GM12878 (cell line): ENCODE measurements at regions not wholly inside any gene's neighbourhood (a gene's known extent, or its start where the extent isn't known, plus 50 kb on each side); places are given as distances from the start of the nearest gene placed in this dataset.

Experiments
- ATAC-seq: fragments of 200-7000 bp; cut with Tn5 transposase; 3 replicates; pipeline ENCODE4 v1.9.1; 2020; ENCODE audit warnings: mild to moderate bottlenecking, moderate library complexity
- BruUV-seq: library from RNA; stranded (reverse); fragments of 400-500 nt; replicated peaks from 2 replicates; lab custom pipeline; 2021; lab: Mats Ljungman, UMichigan
- CTCF ChIA-PET: fragments of 300-600 bp; sonication (Branson Sonifier 250); formaldehyde crosslinking; extraction: SDS; loops from one replicate; lab custom pipeline; 2021; ENCODE audit warnings: inconsistent platforms; lab: Yijun Ruan, JAX
- POLR2A ChIA-PET: fragments of 350-600 bp; formaldehyde crosslinking; extraction: SDS; loops from one replicate; lab custom pipeline; 2021; ENCODE audit warnings: inconsistent platforms; lab: Charles Lee
- RAD21 ChIA-PET: fragments of 300-600 bp; sonication (Branson Sonifier 250); formaldehyde crosslinking; loops from one replicate; lab custom pipeline; 2023; ENCODE audit warnings: antibody characterized with exemption; ENCODE audit not compliant: unreplicated experiment; lab: Charles Lee
- SMC1A ChIA-PET: fragments of 300-600 bp; sonication (Branson Sonifier 250); formaldehyde crosslinking; loops from one replicate; lab custom pipeline; 2023; ENCODE audit not compliant: unreplicated experiment, uncharacterized antibody; lab: Charles Lee
- DNase-seq: peaks from one replicate; pipeline ENCODE4 v3.0.0-alpha.2; 2011; ENCODE audit warnings: low read depth, low spot score
- FAIRE-seq: peaks from 3 replicates; lab custom pipeline; 2011; peaks lifted over from hg19 to GRCh38; lab: Jason Lieb, UNC
- H2AFZ ChIP-seq: 2 replicates; pipeline ENCODE4 v1.6.0; 2011; ENCODE audit warnings: low read depth, low read length, control low read depth; ENCODE audit not compliant: control insufficient read depth
- H3K27ac ChIP-seq: 2 replicates; pipeline ENCODE4 v1.5.1; 2011; ENCODE audit warnings: control low read depth; ENCODE audit not compliant: control insufficient read depth, insufficient read depth
- H3K27me3 ChIP-seq, 2 experiments: replicated peaks in 1 of 2; 2 replicates each; pipeline versions ENCODE4 v1.6.0 to v1.6.1; 2011; ENCODE audit warnings: low read length in 1 of 2; ENCODE audit not compliant: control insufficient read depth in 2 of 2, insufficient read depth in 2 of 2
- H3K36me3 ChIP-seq, 2 experiments: 2 replicates each; pipeline ENCODE4 v1.5.1; 2011; ENCODE audit warnings: low read length in 1 of 2; ENCODE audit not compliant: control insufficient read depth in 2 of 2, insufficient read depth in 2 of 2
- H3K4me1 ChIP-seq: 2 replicates; pipeline ENCODE4 v1.6.1; 2011; ENCODE audit warnings: mild to moderate bottlenecking, low read length, moderate library complexity, mixed read lengths; ENCODE audit not compliant: control insufficient read depth, insufficient read depth
- H3K4me2 ChIP-seq: 2 replicates; pipeline ENCODE4 v1.6.0; 2011; ENCODE audit warnings: control low read depth; ENCODE audit not compliant: control insufficient read depth, insufficient read depth
- H3K4me3 ChIP-seq: fragments of 200-600 bp; sonication (generic); 2 replicates; pipeline ENCODE4 v1.5.1; 2016
- H3K79me2 ChIP-seq: 2 replicates; pipeline ENCODE4 v1.6.0; 2011; ENCODE audit warnings: low read length; ENCODE audit not compliant: control insufficient read depth, insufficient read depth
- H3K9ac ChIP-seq: 2 replicates; pipeline ENCODE4 v1.8.0; 2011; ENCODE audit warnings: low read length, control low read depth, mixed read lengths; ENCODE audit not compliant: control insufficient read depth, insufficient read depth
- H3K9me3 ChIP-seq: replicated peaks from 3 replicates; pipeline ENCODE4 v1.5.1; 2011; ENCODE audit warnings: mild to moderate bottlenecking, low read length; ENCODE audit not compliant: control insufficient read depth, insufficient read depth
- H4K20me1 ChIP-seq: 2 replicates; pipeline ENCODE4 v1.6.0; 2011; ENCODE audit not compliant: control insufficient read depth, insufficient read depth
- BCLAF1 ChIP-seq: fragments of 450-650 bp; IDR thresholded peaks from 2 replicates; pipeline ENCODE4 v1.6.1; 2017; ENCODE audit warnings: antibody characterized with exemption, mild to moderate bottlenecking, moderate library complexity
- BRCA1 ChIP-seq: IDR thresholded peaks from 2 replicates; pipeline ENCODE4 v1.6.1; 2011; ENCODE audit warnings: low read depth, low read length, improper control_type of control experiment
- EP300 ChIP-seq, 2 experiments: fragments of 150-350 bp in 1 of 2; IDR thresholded peaks; 2 replicates each; pipeline ENCODE4 v1.6.1; 2011 to 2012; ENCODE audit warnings: low read depth in 2 of 2, low read length in 2 of 2, borderline replicate concordance in 1 of 2, improper control_type of control experiment in 1 of 2, inconsistent platforms in 1 of 2; ENCODE audit not compliant: control insufficient read depth in 1 of 2
- GATAD2B ChIP-seq: fragments of 450-650 bp; conservative IDR thresholded peaks from 2 replicates; pipeline ENCODE4 v1.6.1; 2017; ENCODE audit warnings: low read depth, mild to moderate bottlenecking, moderate library complexity
- HDAC6 ChIP-seq: fragments of 200-600 bp; sonication (generic); IDR thresholded peaks from one replicate; pipeline ENCODE4 v1.8.0; 2017; ENCODE audit warnings: antibody characterized with exemption; ENCODE audit not compliant: unreplicated experiment
- MTA2 ChIP-seq: fragments of 450-650 bp; IDR thresholded peaks from 2 replicates; pipeline ENCODE4 v1.6.1; 2016; ENCODE audit warnings: low read depth, mild to moderate bottlenecking, moderate library complexity
- MYB ChIP-seq: fragments of 150-350 bp; IDR thresholded peaks from 2 replicates; pipeline ENCODE4 v1.6.1; 2014; ENCODE audit warnings: mild to moderate bottlenecking, low read depth, low read length, borderline replicate concordance
- NFYA ChIP-seq: IDR thresholded peaks from 2 replicates; pipeline ENCODE4 v1.6.1; 2011; ENCODE audit warnings: low read depth, mild to moderate bottlenecking, low read length, improper control_type of control experiment, borderline replicate concordance
- PML ChIP-seq: IDR thresholded peaks from 2 replicates; pipeline ENCODE4 v1.6.1; 2012; ENCODE audit warnings: low read length, inconsistent platforms
- POLR2AphosphoS2 ChIP-seq: IDR thresholded peaks from 2 replicates; pipeline ENCODE4 v1.6.1; 2011; ENCODE audit warnings: low read depth, mild to moderate bottlenecking, low read length, improper control_type of control experiment, moderate library complexity
- RB1 ChIP-seq: fragments of 450-650 bp; formaldehyde crosslinking; IDR thresholded peaks from 2 replicates; pipeline ENCODE4 v1.6.1; 2017; ENCODE audit warnings: mild to moderate bottlenecking, borderline replicate concordance
- RBBP5 ChIP-seq: fragments of 200-600 bp; sonication (generic); conservative IDR thresholded peaks from 2 replicates; pipeline ENCODE4 v1.6.1; 2016
- STAT1 ChIP-seq: fragments of 450-650 bp; conservative IDR thresholded peaks from 2 replicates; pipeline ENCODE4 v1.6.1; 2014; ENCODE audit warnings: antibody characterized with exemption, mild to moderate bottlenecking
- TCF3 ChIP-seq: IDR thresholded peaks from 2 replicates; pipeline ENCODE4 v1.6.1; 2012; ENCODE audit warnings: low read depth, mild to moderate bottlenecking, low read length, borderline replicate concordance; ENCODE audit not compliant: insufficient read depth
- ZNF274 ChIP-seq: IDR thresholded peaks from one replicate; pipeline ENCODE4 v1.8.0; 2011; ENCODE audit not compliant: insufficient read length, insufficient read depth
- in situ Hi-C: fragments of 300-500 bp; cut with MboI; formaldehyde crosslinking; loops from 9 replicates; pipeline ENCODE4 v1.14.3; 2018; ENCODE audit warnings: mixed read lengths
- intact Hi-C: fragments of 100-400 bp; cut with micrococcal nuclease; formaldehyde crosslinking; loops from one replicate; pipeline ENCODE4 v1.14.2; 2022; ENCODE audit not compliant: unreplicated experiment
- TF ChIP-seq, protein P1 (sequence below): IDR thresholded peaks from 2 replicates; pipeline ENCODE4 v1.6.1; 2012; ENCODE audit warnings: low read depth, low read length, improper control_type of control experiment
- TF ChIP-seq, protein P2 (sequence below): IDR thresholded peaks from 2 replicates; pipeline ENCODE4 v1.6.1; 2012; ENCODE audit warnings: low read depth, low read length, improper control_type of control experiment
- TF ChIP-seq, protein P3 (sequence below): fragments of 450-650 bp; IDR thresholded peaks from 2 replicates; pipeline ENCODE4 v1.6.1; 2017; ENCODE audit warnings: borderline replicate concordance
- TF ChIP-seq, protein P4 (sequence below): IDR thresholded peaks from 2 replicates; pipeline ENCODE4 v1.6.1; 2012; ENCODE audit warnings: low read depth, low read length, improper control_type of control experiment

- Histone ChIP-seq H3K4me3 (no peak overlapping the region), H3K27me3 (no peaks in the 10 kb centered on the region), H3K9ac (no peak overlapping the region), H3K4me1 (no peaks in the 10 kb centered on the region)
- ChIA-PET POLR2A (no interaction called here), CTCF (no interaction called here), SMC1A (interaction anchor here (0.5 kb wide), 1 partner anchor 674 kb away, joined by 3 read pairs; no protein-coding TSS in a partner anchor)
- ATAC-seq = no peak
- TF ChIP-seq TCF3 = no peak
- no peak for TF ChIP-seq EP300 (IDR thresholded peaks at IDR 0.05; ENCODE audit: borderline replicate concordance in 1 of 2, control insufficient read depth in 1 of 2, low read depth in 2 of 2, low read length in 2 of 2)
- TF ChIP-seq ZNF274 = no peak
- TF ChIP-seq MYB = no peak
- TF ChIP-seq STAT1 = no peak
- no peak for TF ChIP-seq MTA2
- TF ChIP-seq NFYA = no peak
- TF ChIP-seq, protein P1, sequence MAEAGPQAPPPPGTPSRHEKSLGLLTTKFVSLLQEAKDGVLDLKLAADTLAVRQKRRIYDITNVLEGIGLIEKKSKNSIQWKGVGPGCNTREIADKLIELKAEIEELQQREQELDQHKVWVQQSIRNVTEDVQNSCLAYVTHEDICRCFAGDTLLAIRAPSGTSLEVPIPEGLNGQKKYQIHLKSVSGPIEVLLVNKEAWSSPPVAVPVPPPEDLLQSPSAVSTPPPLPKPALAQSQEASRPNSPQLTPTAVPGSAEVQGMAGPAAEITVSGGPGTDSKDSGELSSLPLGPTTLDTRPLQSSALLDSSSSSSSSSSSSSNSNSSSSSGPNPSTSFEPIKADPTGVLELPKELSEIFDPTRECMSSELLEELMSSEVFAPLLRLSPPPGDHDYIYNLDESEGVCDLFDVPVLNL = no peak
- no peak for TF ChIP-seq BCLAF1
- TF ChIP-seq, protein P2, sequence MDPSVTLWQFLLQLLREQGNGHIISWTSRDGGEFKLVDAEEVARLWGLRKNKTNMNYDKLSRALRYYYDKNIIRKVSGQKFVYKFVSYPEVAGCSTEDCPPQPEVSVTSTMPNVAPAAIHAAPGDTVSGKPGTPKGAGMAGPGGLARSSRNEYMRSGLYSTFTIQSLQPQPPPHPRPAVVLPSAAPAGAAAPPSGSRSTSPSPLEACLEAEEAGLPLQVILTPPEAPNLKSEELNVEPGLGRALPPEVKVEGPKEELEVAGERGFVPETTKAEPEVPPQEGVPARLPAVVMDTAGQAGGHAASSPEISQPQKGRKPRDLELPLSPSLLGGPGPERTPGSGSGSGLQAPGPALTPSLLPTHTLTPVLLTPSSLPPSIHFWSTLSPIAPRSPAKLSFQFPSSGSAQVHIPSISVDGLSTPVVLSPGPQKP = no peak
- no peak for TF ChIP-seq PML
- TF ChIP-seq RBBP5 = no peak
- no peak for TF ChIP-seq GATAD2B
- no peak for TF ChIP-seq RB1
- TF ChIP-seq BRCA1 = no peak
- TF ChIP-seq, protein P3, sequence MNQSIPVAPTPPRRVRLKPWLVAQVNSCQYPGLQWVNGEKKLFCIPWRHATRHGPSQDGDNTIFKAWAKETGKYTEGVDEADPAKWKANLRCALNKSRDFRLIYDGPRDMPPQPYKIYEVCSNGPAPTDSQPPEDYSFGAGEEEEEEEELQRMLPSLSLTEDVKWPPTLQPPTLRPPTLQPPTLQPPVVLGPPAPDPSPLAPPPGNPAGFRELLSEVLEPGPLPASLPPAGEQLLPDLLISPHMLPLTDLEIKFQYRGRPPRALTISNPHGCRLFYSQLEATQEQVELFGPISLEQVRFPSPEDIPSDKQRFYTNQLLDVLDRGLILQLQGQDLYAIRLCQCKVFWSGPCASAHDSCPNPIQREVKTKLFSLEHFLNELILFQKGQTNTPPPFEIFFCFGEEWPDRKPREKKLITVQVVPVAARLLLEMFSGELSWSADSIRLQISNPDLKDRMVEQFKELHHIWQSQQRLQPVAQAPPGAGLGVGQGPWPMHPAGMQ = no peak
- no peak for TF ChIP-seq POLR2AphosphoS2
- TF ChIP-seq HDAC6 = no peak
- TF ChIP-seq, protein P4, sequence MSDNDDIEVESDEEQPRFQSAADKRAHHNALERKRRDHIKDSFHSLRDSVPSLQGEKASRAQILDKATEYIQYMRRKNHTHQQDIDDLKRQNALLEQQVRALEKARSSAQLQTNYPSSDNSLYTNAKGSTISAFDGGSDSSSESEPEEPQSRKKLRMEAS = no peak
- TF ChIP-seq, all 136 proteins: peak for 0
- Histone ChIP-seq H4K20me1 (no peaks in the 10 kb centered on the region), H3K4me2 (no peak overlapping the region), H3K27ac (no peak overlapping the region), H3K79me2 (no peaks in the 10 kb centered on the region), H3K9me3 (no peaks in the 10 kb centered on the region), H2AFZ (no peak overlapping the region), H3K36me3 (no peaks in the 10 kb centered on the region)
- no TSS peak for BruUV-seq
- intact Hi-C loops = no loop called here
- in situ Hi-C loops = no loop called here
- DNase-seq (no peak), FAIRE-seq (no peak)
- RAD21 ChIA-PET = no interaction called here
Observed at GRCh38 chr3:182668974-182669373, 124.3 kb upstream of the ATP11B start.
